Stimulated activated CD8-positive, alpha-beta memory T cell treated with anti-CD3 and anti-CD28 coated beads, Interleukin-7, amount 100 ng/mL, for 4 hours (primary cell): ENCODE measurements at regions not wholly inside any gene's neighbourhood (a gene's known extent, or its start where the extent isn't known, plus 50 kb on each side); places are given as distances from the start of the nearest gene placed in this dataset.

ENCODE experiments used
- DNase-seq, 2 donors: peaks; one replicate each; pipeline ENCODE4 v3.0.0-alpha.2; 2020; ENCODE audit warnings: low read depth in 2 of 2

GRCh38 chr6:105452924-105453756 lies 50.3 kb upstream of the PREP start:
- peak; percentile 58 to 68 for DNase-seq
